ENCODE measurements at regions not wholly inside any gene's neighbourhood (a gene's known extent, or its start where the extent isn't known, plus 50 kb on each side); places are given as distances from the start of the nearest gene placed in this dataset.

- TF ChIP-seq, protein P1, sequence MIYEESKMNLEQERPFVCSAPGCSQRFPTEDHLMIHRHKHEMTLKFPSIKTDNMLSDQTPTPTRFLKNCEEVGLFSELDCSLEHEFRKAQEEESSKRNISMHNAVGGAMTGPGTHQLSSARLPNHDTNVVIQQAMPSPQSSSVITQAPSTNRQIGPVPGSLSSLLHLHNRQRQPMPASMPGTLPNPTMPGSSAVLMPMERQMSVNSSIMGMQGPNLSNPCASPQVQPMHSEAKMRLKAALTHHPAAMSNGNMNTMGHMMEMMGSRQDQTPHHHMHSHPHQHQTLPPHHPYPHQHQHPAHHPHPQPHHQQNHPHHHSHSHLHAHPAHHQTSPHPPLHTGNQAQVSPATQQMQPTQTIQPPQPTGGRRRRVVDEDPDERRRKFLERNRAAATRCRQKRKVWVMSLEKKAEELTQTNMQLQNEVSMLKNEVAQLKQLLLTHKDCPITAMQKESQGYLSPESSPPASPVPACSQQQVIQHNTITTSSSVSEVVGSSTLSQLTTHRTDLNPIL (CRISPR knock-in tag; IDR thresholded peaks at IDR 0.05; ENCODE audit: low read depth): no peak
- TF ChIP-seq ISL1 (CRISPR knock-in tag; IDR thresholded peaks at IDR 0.05): no peak
- TF ChIP-seq ZNF70 (CRISPR knock-in tag; IDR thresholded peaks at IDR 0.05): no peak
- TF ChIP-seq, protein P2, sequence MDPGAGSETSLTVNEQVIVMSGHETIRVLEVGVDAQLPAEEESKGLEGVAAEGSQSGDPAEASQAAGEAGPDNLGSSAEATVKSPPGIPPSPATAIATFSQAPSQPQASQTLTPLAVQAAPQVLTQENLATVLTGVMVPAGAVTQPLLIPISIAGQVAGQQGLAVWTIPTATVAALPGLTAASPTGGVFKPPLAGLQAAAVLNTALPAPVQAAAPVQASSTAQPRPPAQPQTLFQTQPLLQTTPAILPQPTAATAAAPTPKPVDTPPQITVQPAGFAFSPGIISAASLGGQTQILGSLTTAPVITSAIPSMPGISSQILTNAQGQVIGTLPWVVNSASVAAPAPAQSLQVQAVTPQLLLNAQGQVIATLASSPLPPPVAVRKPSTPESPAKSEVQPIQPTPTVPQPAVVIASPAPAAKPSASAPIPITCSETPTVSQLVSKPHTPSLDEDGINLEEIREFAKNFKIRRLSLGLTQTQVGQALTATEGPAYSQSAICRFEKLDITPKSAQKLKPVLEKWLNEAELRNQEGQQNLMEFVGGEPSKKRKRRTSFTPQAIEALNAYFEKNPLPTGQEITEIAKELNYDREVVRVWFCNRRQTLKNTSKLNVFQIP (CRISPR knock-in tag; IDR thresholded peaks at IDR 0.05; ENCODE audit: borderline replicate concordance, low read depth): no peak
- TF ChIP-seq ESRRG (CRISPR knock-in tag; IDR thresholded peaks at IDR 0.05): no peak
Measured at GRCh38 chr5:62002436-62002835, 303.6 kb upstream of the KIF2A start.
